ENCODE measurements at regions not wholly inside any gene's neighbourhood (a gene's known extent, or its start where the extent isn't known, plus 50 kb on each side); places are given as distances from the start of the nearest gene placed in this dataset.

- no peak for DNase-seq
These were observed 437.6 kb downstream of the TTLL7 start for GRCh38 chr1:83561346-83561745.

GRCh38 chr1:83559129-83559840 is 439.6 kb downstream of the TTLL7 start:
- no peak for DNase-seq

DNA sequence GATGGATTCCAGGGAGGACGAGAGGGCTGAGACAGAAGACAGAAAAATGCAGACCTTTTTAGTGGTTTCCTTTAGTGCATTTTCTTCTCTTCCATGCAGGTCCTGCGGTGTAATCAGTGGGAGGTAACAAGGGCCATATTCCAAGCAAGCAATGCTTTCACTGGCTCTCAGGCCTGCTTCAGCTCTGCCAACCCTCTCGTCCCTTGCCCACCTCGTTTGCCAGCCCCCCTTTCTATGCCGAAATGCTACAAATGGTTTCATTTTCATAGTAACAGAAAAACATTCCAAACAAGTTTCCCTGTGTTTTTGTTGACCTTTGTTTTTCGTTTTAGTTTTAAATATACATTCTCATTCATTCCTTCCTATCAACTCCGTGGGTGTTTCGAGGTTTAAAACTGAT is 443.1 kb downstream of the TTLL7 start:
- DNase-seq = no peak

DNA sequence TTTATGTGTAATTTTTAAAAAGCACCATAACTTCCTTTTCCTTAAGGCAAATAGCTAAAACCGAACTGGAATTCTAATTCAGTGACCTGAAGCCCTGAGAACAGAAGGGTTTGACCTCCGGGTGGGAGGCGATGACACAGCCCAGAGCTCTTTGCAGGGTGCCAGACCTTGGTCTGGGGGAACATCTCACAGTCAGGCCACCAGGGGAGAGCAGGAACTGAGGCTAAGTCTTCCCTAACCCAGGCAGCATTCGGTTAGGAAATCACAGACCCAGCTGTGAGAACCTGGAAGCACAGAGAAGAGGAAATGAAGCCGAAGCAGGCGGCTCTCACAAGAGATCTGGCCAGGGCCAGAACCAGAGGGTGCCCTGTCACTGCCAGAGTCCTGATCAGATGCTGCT is 444.8 kb downstream of the TTLL7 start:
- no peak for DNase-seq

DNA sequence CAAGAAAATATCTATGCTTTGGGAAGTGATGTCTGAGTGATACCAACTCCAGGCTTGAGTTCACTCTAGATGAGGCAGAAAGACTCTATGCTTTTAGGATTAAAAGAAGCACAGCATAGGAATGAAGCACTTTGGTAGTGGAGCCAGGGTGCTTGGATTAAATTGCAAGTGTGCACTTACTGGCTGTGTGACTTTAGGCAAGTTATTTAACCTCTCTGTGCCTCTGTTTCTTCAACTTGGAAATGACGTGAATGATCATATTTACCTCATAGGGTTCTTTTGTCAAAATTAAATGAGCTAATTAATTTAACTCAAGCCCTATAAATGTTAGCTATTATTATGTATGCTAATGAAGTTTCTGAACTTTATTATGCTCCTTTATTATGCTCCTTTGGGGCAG is 446.1 kb downstream of the TTLL7 start:
- no peak for DNase-seq

DNA sequence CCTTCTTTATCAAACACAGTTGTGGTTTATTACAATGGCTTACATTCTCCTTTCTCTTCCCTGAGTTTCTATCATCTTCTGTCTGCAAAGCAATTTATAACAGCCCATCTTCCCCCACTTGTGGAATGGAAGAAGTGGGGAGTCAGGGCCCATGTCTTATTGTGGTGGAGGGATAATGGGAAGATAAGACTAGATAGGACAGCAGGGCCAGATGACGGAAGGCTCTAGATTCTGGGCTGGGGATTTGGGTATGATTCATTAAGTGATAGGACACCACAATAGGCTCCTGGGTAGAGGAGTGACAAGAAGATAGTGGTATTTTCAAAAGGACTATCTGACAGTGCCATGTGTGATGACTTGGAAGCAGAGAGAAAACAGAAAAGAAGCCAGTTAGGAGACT is 450.6 kb downstream of the TTLL7 start:
- DNase-seq = no peak

GRCh38 chr1:83547901-83548300 is 451.0 kb downstream of the TTLL7 start:
- DNase-seq = no peak

- DNase-seq = no peak
These were observed 452.1 kb downstream of the TTLL7 start for GRCh38 chr1:83546874-83547273.

DNA sequence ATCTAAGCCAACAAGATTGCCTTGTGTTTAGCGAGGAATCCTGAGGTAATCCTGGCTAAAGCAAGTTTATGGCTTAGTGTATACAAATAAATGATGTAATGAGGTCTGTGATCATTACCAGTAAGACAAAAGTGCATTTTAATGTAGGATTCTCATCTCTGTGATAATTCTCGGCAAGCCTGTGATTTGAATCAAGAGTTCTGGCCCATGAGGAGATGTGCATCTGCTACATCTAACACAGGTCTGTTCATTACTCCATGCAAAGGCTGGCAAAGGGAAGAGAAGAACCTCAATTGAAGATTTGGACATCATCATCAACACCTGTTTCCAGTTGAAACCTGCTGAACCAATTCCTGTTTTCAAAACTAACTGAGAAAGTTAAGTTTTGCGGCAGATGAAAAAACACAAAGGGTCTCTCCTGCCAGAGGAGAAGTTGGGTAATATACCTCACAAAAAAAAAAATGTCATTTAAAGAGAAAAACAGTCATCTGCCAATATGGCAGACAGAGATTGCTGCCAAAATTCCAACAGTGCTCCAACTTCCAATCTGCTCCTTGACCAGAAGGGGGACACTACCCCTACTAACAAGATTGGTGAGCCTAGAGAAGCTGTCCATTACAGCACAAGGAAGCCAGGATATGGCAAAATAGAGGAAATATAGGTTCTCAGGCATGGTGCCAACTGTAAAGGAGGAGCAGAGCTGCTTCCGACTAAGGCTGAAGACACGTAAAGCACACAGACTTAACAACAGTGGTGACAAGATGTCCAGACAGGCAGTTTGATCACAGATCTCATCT is 453.7 kb downstream of the TTLL7 start:
- DNase-seq = no peak

DNA sequence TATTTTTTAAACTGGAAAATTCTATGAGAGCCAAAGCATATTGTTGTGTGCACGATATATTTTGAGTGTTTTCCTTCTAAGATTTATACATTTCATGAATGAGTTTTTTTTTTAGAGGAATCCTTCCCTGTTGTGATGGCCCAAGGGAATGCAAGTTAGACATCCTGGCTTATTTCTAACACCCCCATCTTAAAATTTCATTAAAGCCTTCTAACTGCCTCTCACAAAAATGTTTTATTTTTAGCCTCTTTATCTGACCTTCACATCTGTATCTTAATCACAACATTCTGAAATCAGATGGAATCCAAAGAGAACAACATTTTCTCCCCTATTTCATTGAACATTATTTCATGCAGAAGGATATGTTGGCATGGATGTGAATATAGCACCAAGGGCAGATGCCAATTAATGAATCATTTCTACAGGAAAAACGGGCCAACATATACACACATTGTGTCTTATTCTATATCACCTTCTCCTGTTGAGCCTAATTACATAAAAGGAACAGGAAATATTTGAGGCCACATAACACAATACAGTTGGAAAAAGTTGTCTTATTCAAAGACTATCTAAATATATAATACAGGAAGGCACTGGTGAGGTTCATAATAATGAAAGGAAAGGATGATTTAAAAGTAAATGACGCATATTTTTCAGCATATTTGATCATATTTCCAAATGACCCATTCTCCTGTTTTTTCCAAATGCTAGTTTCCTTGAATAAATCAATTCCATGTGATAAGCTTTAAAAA is 455.5 kb downstream of the TTLL7 start:
- no peak for DNase-seq

DNA sequence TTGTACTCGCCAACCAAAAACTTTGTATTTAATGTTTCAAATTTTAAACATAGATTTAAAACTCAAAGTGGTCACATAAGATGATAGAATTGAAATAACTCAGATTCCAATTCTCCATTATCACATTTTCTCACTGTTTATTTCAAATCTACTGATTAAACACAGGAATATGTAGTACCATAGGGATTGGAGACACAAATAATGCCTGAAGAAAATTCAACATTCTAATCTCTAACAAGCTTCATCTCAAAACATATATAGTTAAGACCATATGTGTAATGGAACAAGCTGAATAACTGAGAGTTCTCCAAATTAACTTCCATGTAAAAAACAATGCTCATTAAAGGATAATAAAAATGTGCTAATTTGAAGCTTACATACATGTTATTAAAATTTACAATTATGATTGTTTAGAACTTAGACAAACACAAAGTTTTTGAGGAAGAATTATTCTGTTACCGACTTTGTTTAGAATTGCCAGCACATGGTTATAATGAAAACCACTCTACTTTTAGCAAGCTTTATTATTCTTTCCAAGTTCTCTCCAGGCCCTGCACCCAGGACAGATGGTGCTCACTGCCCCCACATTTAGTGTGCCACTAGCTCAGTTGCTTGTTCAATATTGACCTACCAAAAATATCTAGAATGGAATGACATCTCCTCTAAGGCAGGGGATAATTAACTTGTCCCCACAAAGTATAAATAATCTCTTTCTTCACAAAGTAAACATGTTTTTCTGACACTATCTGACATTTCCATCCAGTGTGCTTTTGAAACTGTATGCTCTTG is 467.2 kb downstream of the TTLL7 start:
- DNase-seq = no peak

- no peak for DNase-seq
These were observed 468.4 kb downstream of the TTLL7 start for GRCh38 chr1:83530506-83530905.

GRCh38 chr1:83527987-83528386 is 470.9 kb downstream of the TTLL7 start:
- DNase-seq = no peak

DNA sequence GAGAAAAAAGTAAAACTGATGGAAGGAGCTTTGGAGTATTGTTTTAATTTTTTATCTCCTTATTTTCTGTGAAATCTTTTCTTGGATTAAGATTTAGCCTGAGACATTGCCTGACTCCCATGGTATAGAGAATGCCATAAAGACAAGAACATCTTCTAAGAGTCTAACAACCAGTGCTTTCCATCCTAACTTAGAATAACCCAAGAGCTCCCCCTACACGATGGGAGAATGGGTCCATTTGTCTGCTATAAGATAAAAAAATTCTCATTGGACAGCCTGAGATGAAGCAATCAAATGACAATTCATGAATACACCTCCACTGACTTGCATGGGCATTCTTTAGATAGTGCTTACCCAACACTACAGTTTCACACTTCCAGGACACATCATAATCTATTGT is 478.1 kb downstream of the TTLL7 start:
- DNase-seq = no peak

DNA sequence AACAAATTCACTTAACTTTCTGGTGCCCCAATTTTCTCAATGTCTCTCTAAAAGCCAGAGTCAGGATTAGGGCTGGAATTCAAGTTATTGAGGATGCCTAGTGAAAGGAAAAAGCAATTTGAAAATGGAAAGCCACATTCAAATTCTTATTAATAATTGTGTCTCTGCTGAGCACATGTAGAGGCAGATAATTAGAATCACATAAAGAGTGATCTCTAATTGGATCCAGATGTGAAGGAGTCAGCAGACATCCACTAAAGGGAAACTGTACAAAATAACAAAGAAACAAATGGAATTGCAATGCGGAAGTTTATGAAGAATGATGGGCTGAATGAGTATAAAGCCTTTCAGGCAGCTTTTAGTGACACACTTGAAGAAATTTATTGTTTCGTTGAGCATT is 482.6 kb downstream of the TTLL7 start:
- no peak for DNase-seq

GRCh38 chr1:83515578-83516154 is 483.3 kb downstream of the TTLL7 start:
- no peak for DNase-seq

DNA sequence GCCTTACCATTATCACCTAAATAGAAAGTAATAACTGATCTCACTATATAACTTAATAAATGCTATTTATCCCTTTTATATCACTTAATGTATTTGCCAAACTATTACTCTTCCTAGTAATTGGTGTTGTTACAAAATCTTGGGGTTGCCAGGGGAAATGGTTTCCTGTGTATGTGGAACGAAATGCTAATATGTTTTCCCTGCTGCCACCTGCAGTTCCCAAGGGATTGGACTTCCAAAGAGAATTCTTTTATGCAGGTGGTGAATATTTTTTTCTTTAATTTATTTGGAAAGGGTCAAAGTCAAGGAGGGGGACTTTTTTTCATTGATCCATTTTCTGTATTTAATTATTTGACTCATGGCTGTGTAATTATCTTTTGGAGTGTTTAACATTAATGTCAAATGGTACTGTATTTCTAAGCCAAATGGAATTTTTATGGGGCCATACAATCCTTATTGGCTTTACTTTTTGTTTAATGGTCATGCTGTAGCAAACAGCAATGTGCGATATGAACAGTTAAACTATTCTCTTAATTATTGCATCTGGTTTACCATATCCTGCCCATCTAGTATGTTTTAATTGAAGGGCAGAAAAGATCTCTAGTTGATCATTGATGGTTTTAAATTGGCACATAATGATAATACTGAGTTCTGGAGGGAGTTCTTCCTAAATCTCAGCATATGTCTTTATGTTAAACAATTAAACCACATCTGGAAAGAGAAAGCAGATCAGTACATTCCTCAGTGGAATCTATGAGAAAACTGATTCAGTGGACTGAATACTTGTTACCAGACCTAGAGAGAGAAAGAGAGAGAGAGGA is 486.3 kb downstream of the TTLL7 start:
- peak; percentile 28 to 64 for DNase-seq

GRCh38 chr1:83511146-83511726 is 487.7 kb downstream of the TTLL7 start:
- DNase-seq = no peak

DNA sequence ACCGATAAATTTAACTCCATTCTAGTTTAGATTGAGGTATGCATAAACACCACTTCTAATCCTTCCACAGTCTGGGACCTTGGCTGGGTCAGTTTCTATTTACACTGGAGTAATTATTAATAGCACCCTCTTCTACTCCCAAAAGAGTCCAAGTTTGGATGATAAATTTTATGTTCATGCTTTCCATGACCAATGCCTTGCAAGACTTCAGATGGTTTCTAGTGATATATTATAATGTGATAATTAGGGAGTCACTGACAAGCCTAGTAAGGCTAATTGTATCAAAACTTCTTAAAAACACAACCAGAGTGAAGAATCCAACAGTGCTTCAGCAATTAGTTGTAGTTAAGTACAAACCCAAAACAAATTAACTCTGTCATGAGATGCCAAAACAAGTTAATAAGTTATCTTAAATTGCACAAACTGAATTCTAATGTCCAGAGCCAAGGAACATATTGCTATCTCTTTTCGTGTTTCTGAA is 489.6 kb downstream of the TTLL7 start:
- DNase-seq = no peak

DNA sequence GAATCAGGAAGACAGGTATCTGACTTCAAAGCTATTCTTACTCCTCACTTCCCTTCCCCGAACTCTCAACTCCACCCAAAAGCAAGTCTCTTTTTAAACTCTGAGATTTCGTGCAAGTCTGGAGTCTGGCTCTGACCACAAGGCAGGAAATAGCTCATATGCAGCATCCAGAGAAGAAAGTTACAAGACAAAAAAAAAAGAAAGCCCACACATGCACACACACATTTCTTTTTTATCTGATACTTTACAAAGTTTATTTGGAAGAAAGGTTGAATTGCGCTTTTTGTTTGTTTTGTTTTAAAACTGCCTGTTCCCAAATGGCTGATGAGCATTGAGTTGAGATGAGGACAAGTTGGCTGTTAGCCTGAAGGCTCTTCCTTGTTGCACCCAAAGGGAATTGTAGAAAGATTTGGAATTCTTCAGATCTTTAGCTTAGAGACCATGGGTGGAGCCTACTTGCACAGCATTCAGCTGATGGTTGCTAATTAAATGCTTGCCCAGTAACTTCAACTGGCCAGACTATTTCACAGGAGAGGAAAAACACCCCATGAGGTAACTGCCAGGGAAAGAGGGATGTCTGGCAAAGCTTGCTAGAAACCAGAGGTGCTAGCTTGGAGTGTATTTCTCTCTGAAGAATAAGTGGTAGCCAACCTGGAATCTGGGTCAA is 490.3 kb downstream of the TTLL7 start:
- DNase-seq = no peak

DNA sequence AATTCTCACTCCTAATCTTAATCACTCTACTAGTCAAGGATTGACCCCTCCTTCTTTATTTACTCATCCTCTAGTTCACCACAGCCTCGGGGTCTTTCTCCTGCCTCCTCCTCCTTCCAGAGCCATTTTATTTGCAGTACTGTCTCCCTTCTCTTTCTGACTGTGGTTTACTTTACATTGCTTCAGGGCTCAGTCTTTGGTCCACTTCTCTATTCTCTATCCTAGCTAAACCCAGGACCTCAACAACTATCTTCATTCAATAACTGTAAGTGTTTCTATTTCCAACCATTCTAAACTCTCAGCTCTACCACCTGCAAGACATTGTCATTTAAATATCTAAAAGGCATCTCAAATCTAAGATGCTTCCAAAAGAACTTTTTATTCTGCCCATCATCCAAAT is 493.8 kb downstream of the TTLL7 start:
- DNase-seq = no peak

All from NCI-H1930 (cell line).